Stomach (tissue), 4 donors: ENCODE measurements at regions not wholly inside any gene's neighbourhood (a gene's known extent, or its start where the extent isn't known, plus 50 kb on each side); places are given as distances from the start of the nearest gene placed in this dataset.

Experiments used
- POLR2A ChIP-seq, 4 donors: fragments of 450-650 bp; IDR thresholded peaks; one replicate each; pipeline ENCODE4 v1.6.1; 2016; ENCODE audit warnings: antibody characterized with exemption in 4 of 4, control low read depth in 2 of 4, mild to moderate bottlenecking in 1 of 4, moderate library complexity in 1 of 4
- TF ChIP-seq, protein P1 (sequence below), 7 experiments: fragments of 450-650 bp in 4 of 7; fragments of 200-600 bp in 3 of 7; sonication (generic) in 3 of 7; IDR thresholded peaks; one replicate each; pipeline ENCODE4 v1.5.1; 2016 to 2019; ENCODE audit warnings: antibody characterized with exemption in 7 of 7, control low read depth in 2 of 7, mild to moderate bottlenecking in 1 of 7

GRCh38 chr19:30163663-30164062 lies 208.5 kb upstream of the ZNF536 start:
- TF ChIP-seq POLR2A (IDR thresholded peaks at IDR 0.05) = no peak
- TF ChIP-seq, protein P1, sequence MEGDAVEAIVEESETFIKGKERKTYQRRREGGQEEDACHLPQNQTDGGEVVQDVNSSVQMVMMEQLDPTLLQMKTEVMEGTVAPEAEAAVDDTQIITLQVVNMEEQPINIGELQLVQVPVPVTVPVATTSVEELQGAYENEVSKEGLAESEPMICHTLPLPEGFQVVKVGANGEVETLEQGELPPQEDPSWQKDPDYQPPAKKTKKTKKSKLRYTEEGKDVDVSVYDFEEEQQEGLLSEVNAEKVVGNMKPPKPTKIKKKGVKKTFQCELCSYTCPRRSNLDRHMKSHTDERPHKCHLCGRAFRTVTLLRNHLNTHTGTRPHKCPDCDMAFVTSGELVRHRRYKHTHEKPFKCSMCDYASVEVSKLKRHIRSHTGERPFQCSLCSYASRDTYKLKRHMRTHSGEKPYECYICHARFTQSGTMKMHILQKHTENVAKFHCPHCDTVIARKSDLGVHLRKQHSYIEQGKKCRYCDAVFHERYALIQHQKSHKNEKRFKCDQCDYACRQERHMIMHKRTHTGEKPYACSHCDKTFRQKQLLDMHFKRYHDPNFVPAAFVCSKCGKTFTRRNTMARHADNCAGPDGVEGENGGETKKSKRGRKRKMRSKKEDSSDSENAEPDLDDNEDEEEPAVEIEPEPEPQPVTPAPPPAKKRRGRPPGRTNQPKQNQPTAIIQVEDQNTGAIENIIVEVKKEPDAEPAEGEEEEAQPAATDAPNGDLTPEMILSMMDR (IDR thresholded peaks at IDR 0.05) = no peak
